GM19240 (cell line): ENCODE measurements at regions not wholly inside any gene's neighbourhood (a gene's known extent, or its start where the extent isn't known, plus 50 kb on each side); places are given as distances from the start of the nearest gene placed in this dataset.

Experiments used
- DNase-seq: peaks from one replicate; pipeline ENCODE4 v3.0.0; 2011; ENCODE audit warnings: low spot score; ENCODE audit not compliant: insufficient read length

GRCh38 chr6:153272201-153272980 is 141.3 kb upstream of the RGS17 start:
- no peak for DNase-seq

GRCh38 chr6:153263489-153263888 is 132.4 kb upstream of the RGS17 start:
- DNase-seq: no peak

GRCh38 chr6:153251326-153251725 is 120.2 kb upstream of the RGS17 start:
- DNase-seq: no peak

GRCh38 chr6:153237670-153238069 is 106.6 kb upstream of the RGS17 start:
- no peak for DNase-seq

GRCh38 chr6:153231048-153231646 is 100.1 kb upstream of the RGS17 start:
- no peak for DNase-seq

GRCh38 chr6:153218184-153218792 is 87.2 kb upstream of the RGS17 start:
- DNase-seq: no peak

GRCh38 chr6:153216789-153217188 is 85.7 kb upstream of the RGS17 start:
- DNase-seq: no peak

- DNase-seq: no peak
Observed at GRCh38 chr6:153215242-153215641, 84.2 kb upstream of the RGS17 start.

GRCh38 chr6:153214436-153214835 is 83.4 kb upstream of the RGS17 start:
- DNase-seq: no peak

- peak; percentile 2 for DNase-seq
Observed at GRCh38 chr6:153210083-153210482, 79.0 kb upstream of the RGS17 start.

- DNase-seq: no peak
Observed at GRCh38 chr6:153208706-153209105, 77.6 kb upstream of the RGS17 start.

GRCh38 chr6:153207617-153208016 is 76.5 kb upstream of the RGS17 start:
- DNase-seq: no peak

GRCh38 chr6:153207006-153207405 is 75.9 kb upstream of the RGS17 start:
- no peak for DNase-seq

GRCh38 chr6:153192943-153193885 is 62.1 kb upstream of the RGS17 start:
- no peak for DNase-seq

GRCh38 chr6:153183925-153184324 is 52.8 kb upstream of the RGS17 start:
- no peak for DNase-seq
